CD4-positive, alpha-beta T cell (primary cell): ENCODE measurements at regions not wholly inside any gene's neighbourhood (a gene's known extent, or its start where the extent isn't known, plus 50 kb on each side); places are given as distances from the start of the nearest gene placed in this dataset.

Experiments used
- ATAC-seq: fragments of 200-7000 bp; cut with Tn5 transposase; one replicate; pipeline ENCODE4 v1.10.0; 2022; ENCODE audit warnings: mild to moderate bottlenecking; ENCODE audit not compliant: poor library complexity
- CTCF ChIA-PET: fragments of 350-600 bp; sonication (Branson Sonifier 250); formaldehyde crosslinking; loops from one replicate; lab custom pipeline; 2021; ENCODE audit warnings: antibody characterized with exemption, inconsistent platforms; lab: Charles Lee
- POLR2A ChIA-PET: fragments of 350-600 bp; sonication (Branson Sonifier 250); formaldehyde crosslinking; loops from one replicate; lab custom pipeline; 2021; ENCODE audit warnings: antibody characterized with exemption, inconsistent platforms; lab: Charles Lee
- DNase-seq, 14 experiments: peaks; one replicate each; pipeline ENCODE4 v3.0.0-alpha.2; 2013 to 2020; ENCODE audit warnings: mixed read lengths in 2 of 14
- H3K27ac ChIP-seq, 2 donors: one replicate each; pipeline versions ENCODE4 v1.5.1 to v1.7.0; 2013; ENCODE audit warnings: low read length in 2 of 2, low read depth in 1 of 2, mild to moderate bottlenecking in 1 of 2
- H3K27me3 ChIP-seq, 2 experiments: 1 replicate in 1 of 2; 2 replicates in 1 of 2; pipeline versions ENCODE4 v1.6.1 to v1.7.0; 2013; ENCODE audit warnings: low read length in 2 of 2, control low read depth in 1 of 2, mild to moderate bottlenecking in 1 of 2, moderate library complexity in 1 of 2; ENCODE audit not compliant: insufficient read depth in 2 of 2, control insufficient read depth in 1 of 2
- H3K36me3 ChIP-seq: one replicate; pipeline ENCODE4 v1.6.1; 2013; ENCODE audit warnings: low read length, control low read depth; ENCODE audit not compliant: insufficient read depth
- H3K4me1 ChIP-seq: one replicate; pipeline ENCODE4 v1.6.1; 2013; ENCODE audit warnings: low read length, control low read depth; ENCODE audit not compliant: insufficient read depth
- H3K4me3 ChIP-seq: one replicate; pipeline ENCODE4 v1.5.1; 2013; ENCODE audit warnings: mild to moderate bottlenecking, low read length, moderate library complexity
- H3K9me3 ChIP-seq, 2 experiments: 1 replicate in 1 of 2; 2 replicates in 1 of 2; pipeline versions ENCODE4 v1.6.1 to v1.7.0; 2013; ENCODE audit warnings: low read length in 2 of 2, mild to moderate bottlenecking in 2 of 2, control low read depth in 1 of 2, moderate library complexity in 1 of 2; ENCODE audit not compliant: control insufficient read depth in 1 of 2, insufficient read depth in 1 of 2
- H3K27ac Mint-ChIP-seq: one replicate; pipeline ENCODE4 v1.8.0; 2020; ENCODE audit warnings: mixed read lengths
- H3K27me3 Mint-ChIP-seq: one replicate; pipeline ENCODE4 v1.8.0; 2021; ENCODE audit warnings: mixed read lengths
- H3K36me3 Mint-ChIP-seq: one replicate; pipeline ENCODE4 v1.8.0; 2021; ENCODE audit warnings: low read depth, mixed read lengths
- H3K4me1 Mint-ChIP-seq: one replicate; pipeline ENCODE4 v1.8.0; 2021; ENCODE audit warnings: low read depth, mixed read lengths
- H3K4me3 Mint-ChIP-seq: one replicate; pipeline ENCODE4 v1.8.0; 2020; ENCODE audit warnings: mild to moderate bottlenecking, mixed read lengths
- H3K9me3 Mint-ChIP-seq: one replicate; pipeline ENCODE4 v1.8.0; 2020; ENCODE audit warnings: mixed read lengths
- intact Hi-C, 2 experiments: fragments of 100-400 bp; cut with DNase I in 1 of 2; cut with micrococcal nuclease in 1 of 2; formaldehyde crosslinking; loops; one replicate each; pipeline versions ENCODE4 v1.15.1 to v1.9.0; 2023 to 2025; cut with DNase I, micrococcal nuclease
- TF ChIP-seq, protein P1 (sequence below): fragments of 200-600 bp; IDR thresholded peaks from one replicate; pipeline ENCODE4 v1.8.0; 2022; ENCODE audit warnings: antibody characterized with exemption, mild to moderate bottlenecking

DNA sequence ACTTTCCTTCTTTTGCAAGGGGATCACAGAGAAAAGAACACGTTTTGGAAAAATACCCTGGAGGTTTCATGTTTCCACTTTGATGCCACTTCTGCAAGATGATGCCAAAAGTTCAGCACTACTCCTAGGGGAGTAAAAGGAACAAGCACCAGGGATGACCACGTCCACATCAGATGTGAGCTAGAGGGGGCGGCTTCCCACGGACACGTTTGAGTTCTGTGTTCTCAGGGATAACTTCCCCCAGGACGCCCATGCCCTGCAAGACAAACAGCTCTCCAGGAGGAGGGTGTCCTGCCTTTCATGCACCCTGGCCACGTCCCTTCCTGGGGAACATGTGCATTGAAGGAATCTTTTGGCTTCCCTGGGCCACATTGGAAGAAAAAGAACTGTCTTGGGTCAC lies 66.6 kb upstream of the TRIO start:
- intact Hi-C loops: no loop called here
- H3K27me3 Mint-ChIP-seq: no peaks in the 10 kb centered on the region
- ChIA-PET POLR2A (no interaction called here), CTCF (no interaction called here)
- H3K27ac ChIP-seq: no peak overlapping the region
- peaks cover 3% of the 10 kb centered on the region for H3K9me3 Mint-ChIP-seq
- H3K27me3 ChIP-seq: no peaks in the 10 kb centered on the region
- no peaks in the 10 kb centered on the region for H3K4me1 ChIP-seq
- TF ChIP-seq, protein P1, sequence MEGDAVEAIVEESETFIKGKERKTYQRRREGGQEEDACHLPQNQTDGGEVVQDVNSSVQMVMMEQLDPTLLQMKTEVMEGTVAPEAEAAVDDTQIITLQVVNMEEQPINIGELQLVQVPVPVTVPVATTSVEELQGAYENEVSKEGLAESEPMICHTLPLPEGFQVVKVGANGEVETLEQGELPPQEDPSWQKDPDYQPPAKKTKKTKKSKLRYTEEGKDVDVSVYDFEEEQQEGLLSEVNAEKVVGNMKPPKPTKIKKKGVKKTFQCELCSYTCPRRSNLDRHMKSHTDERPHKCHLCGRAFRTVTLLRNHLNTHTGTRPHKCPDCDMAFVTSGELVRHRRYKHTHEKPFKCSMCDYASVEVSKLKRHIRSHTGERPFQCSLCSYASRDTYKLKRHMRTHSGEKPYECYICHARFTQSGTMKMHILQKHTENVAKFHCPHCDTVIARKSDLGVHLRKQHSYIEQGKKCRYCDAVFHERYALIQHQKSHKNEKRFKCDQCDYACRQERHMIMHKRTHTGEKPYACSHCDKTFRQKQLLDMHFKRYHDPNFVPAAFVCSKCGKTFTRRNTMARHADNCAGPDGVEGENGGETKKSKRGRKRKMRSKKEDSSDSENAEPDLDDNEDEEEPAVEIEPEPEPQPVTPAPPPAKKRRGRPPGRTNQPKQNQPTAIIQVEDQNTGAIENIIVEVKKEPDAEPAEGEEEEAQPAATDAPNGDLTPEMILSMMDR: no peak
- H3K36me3 ChIP-seq: no peaks in the 10 kb centered on the region
- H3K27ac Mint-ChIP-seq: no peak overlapping the region
- no peaks in the 10 kb centered on the region for H3K4me1 Mint-ChIP-seq
- no peak overlapping the region for H3K4me3 Mint-ChIP-seq
- H3K9me3 ChIP-seq: peaks cover 0 to 6% of the 10 kb centered on the region in 2 experiments
- ATAC-seq (no peak), DNase-seq (no peak)
- H3K4me3 ChIP-seq: no peak overlapping the region
- no peaks in the 10 kb centered on the region for H3K36me3 Mint-ChIP-seq

DNA sequence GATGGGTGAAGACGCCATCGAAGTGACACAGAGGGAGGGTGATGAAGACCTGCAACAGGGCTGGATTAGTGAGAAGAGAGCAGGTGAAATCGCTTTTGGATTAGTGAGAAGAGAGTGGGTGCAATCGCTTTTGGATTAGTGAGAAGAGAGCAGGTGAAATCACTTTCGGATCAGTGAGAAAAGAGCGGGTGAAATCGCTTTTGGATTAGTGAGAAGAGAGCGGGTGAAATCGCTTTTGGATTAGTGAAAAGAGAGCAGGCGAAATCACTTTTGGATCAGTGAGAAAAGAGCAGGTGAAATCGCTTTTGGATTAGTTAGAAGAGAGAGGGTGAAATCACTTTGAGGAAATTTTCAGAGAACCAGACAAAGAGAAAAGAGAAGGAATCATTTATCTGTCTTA lies 67.2 kb upstream of the TRIO start:
- Mint-ChIP-seq H3K4me1 (no peaks in the 10 kb centered on the region), H3K36me3 (no peaks in the 10 kb centered on the region), H3K27me3 (no peaks in the 10 kb centered on the region), H3K27ac (no peak overlapping the region), H3K9me3 (peaks cover 3% of the 10 kb centered on the region), H3K4me3 (no peak overlapping the region)
- H3K36me3 ChIP-seq: no peaks in the 10 kb centered on the region
- ATAC-seq: no peak
- no peaks in the 10 kb centered on the region for H3K4me1 ChIP-seq
- TF ChIP-seq, protein P1: no peak
- DNase-seq: no peak
- H3K9me3 ChIP-seq: peaks cover 0 to 6% of the 10 kb centered on the region in 2 experiments
- H3K27me3 ChIP-seq: no peaks in the 10 kb centered on the region
- H3K4me3 ChIP-seq: no peak overlapping the region
- ChIA-PET POLR2A (no interaction called here), CTCF (no interaction called here)
- intact Hi-C loops: no loop called here
- H3K27ac ChIP-seq: no peak overlapping the region

DNA sequence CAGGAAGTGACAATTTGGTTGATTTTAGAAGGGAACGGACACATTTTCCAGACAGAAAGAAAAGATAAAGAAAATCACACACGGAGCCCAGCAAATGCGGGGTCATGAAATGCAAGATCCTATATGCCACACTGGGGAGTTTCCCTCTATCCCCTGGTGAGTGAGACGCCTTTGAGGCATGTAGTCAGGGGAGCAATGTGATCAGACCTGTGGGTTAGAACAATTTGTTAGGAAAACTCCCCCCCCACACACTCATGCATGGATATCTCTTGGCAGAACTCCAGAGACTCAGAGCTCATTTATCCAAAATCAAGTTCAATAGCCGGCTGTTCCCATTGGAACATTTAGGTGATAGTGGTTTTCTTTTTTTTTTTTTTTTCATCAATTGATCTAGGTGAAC lies 71.7 kb upstream of the TRIO start:
- Histone ChIP-seq H3K36me3 (no peaks in the 10 kb centered on the region), H3K27me3 (no peaks in the 10 kb centered on the region), H3K27ac (no peak overlapping the region), H3K9me3 (no peaks in the 10 kb centered on the region), H3K4me3 (no peak overlapping the region), H3K4me1 (no peaks in the 10 kb centered on the region)
- Mint-ChIP-seq H3K9me3 (peaks cover 3% of the 10 kb centered on the region), H3K27me3 (peaks cover 6% of the 10 kb centered on the region), H3K4me1 (no peaks in the 10 kb centered on the region), H3K27ac (no peak overlapping the region), H3K36me3 (no peaks in the 10 kb centered on the region), H3K4me3 (no peak overlapping the region)
- no peak for ATAC-seq
- POLR2A ChIA-PET: no interaction called here
- intact Hi-C loops: no loop called here
- no peak for DNase-seq
- CTCF ChIA-PET: no interaction called here
- TF ChIP-seq, protein P1: no peak
